ENCODE measurements at regions not wholly inside any gene's neighbourhood (a gene's known extent, or its start where the extent isn't known, plus 50 kb on each side); places are given as distances from the start of the nearest gene placed in this dataset.

- no peak for DNase-seq (ENCODE audit: extremely low read depth, low read depth)
- no peak for TF ChIP-seq CTCF (IDR thresholded peaks at IDR 0.05; ENCODE audit: low read depth, low read length, missing control alignments)
- H3K4me3 ChIP-seq (replicated peaks; ENCODE audit: low read depth, low read length), result no peak overlapping the region
These were observed 675.5 kb upstream of the MGAT4C start for GRCh38 chr12:86931714-86932113.

GRCh38 chr12:86929962-86930361 lies 673.8 kb upstream of the MGAT4C start:
- H3K4me3 ChIP-seq (replicated peaks; ENCODE audit: low read depth, low read length), result no peak overlapping the region
- no peak for TF ChIP-seq CTCF (IDR thresholded peaks at IDR 0.05; ENCODE audit: low read depth, low read length, missing control alignments)
- DNase-seq (ENCODE audit: extremely low read depth, low read depth), result no peak

GRCh38 chr12:86917121-86917520 lies 660.9 kb upstream of the MGAT4C start:
- no peak for DNase-seq (ENCODE audit: extremely low read depth, low read depth)
- no peak for TF ChIP-seq CTCF (IDR thresholded peaks at IDR 0.05; ENCODE audit: low read depth, low read length, missing control alignments)
- no peak overlapping the region for H3K4me3 ChIP-seq (replicated peaks; ENCODE audit: low read depth, low read length)

GRCh38 chr12:86914721-86915120 lies 658.5 kb upstream of the MGAT4C start:
- no peak overlapping the region for H3K4me3 ChIP-seq (replicated peaks; ENCODE audit: low read depth, low read length)
- TF ChIP-seq CTCF (IDR thresholded peaks at IDR 0.05; ENCODE audit: low read depth, low read length, missing control alignments), result peak; percentile 24
- peak; percentile 1 for DNase-seq (ENCODE audit: extremely low read depth, low read depth)

GRCh38 chr12:86911973-86912372 lies 655.8 kb upstream of the MGAT4C start:
- DNase-seq (ENCODE audit: extremely low read depth, low read depth), result no peak
- TF ChIP-seq CTCF (IDR thresholded peaks at IDR 0.05; ENCODE audit: low read depth, low read length, missing control alignments), result no peak
- H3K4me3 ChIP-seq (replicated peaks; ENCODE audit: low read depth, low read length), result no peak overlapping the region

- DNase-seq (ENCODE audit: extremely low read depth, low read depth), result no peak
- no peak for TF ChIP-seq CTCF (IDR thresholded peaks at IDR 0.05; ENCODE audit: low read depth, low read length, missing control alignments)
- H3K4me3 ChIP-seq (replicated peaks; ENCODE audit: low read depth, low read length), result no peak overlapping the region
These were observed 647.0 kb upstream of the MGAT4C start for GRCh38 chr12:86903159-86903558.

- no peak for TF ChIP-seq CTCF (IDR thresholded peaks at IDR 0.05; ENCODE audit: low read depth, low read length, missing control alignments)
These were observed 604.6 kb upstream of the MGAT4C start for GRCh38 chr12:86860776-86861175.

More at GRCh38 chr12:86860776-86861175, 604.6 kb upstream of the MGAT4C start:
- no peak for DNase-seq (ENCODE audit: extremely low read depth, low read depth)
- no peak overlapping the region for H3K4me3 ChIP-seq (replicated peaks; ENCODE audit: low read depth, low read length)

Data from HFF-Myc (cell line).